Keratinocyte (primary cell): ENCODE measurements at regions not wholly inside any gene's neighbourhood (a gene's known extent, or its start where the extent isn't known, plus 50 kb on each side); places are given as distances from the start of the nearest gene placed in this dataset.

ENCODE experiments used
- CTCF ChIP-seq, 3 experiments: IDR thresholded peaks in 1 of 3; conservative IDR thresholded peaks in 1 of 3; optimal IDR thresholded peaks in 1 of 3; 2 replicates in 2 of 3; 3 replicates in 1 of 3; pipeline versions ENCODE3 to v1.5.1; 2011; ENCODE audit warnings: low read length in 3 of 3, mild to moderate bottlenecking in 3 of 3, moderate library complexity in 2 of 3, control low read depth in 1 of 3, inconsistent platforms in 1 of 3; ENCODE audit not compliant: insufficient read depth in 2 of 3; ENCODE audit errors: extremely low read depth in 1 of 3
- EZH2 ChIP-seq: IDR thresholded peaks from one replicate; pipeline ENCODE4 v1.6.1; 2012; ENCODE audit warnings: inconsistent platforms, mild to moderate bottlenecking, low read length, moderate library complexity

GRCh38 chr7:115658223-115658622, 372.3 kb downstream of the TFEC start:
- TF ChIP-seq CTCF (optimal IDR thresholded peaks at IDR 0.05 in 1 of 3, IDR thresholded peaks at IDR 0.05 in 1 of 3, conservative IDR thresholded peaks at IDR 0.05 in 1 of 3; ENCODE audit: extremely low read depth in 1 of 3, insufficient read depth in 2 of 3, low read length in 3 of 3), result no peak
- no peak for TF ChIP-seq EZH2
